HepG2 (cell line): ENCODE measurements at regions not wholly inside any gene's neighbourhood (a gene's known extent, or its start where the extent isn't known, plus 50 kb on each side); places are given as distances from the start of the nearest gene placed in this dataset.

Source experiments
- ATAC-seq: fragments of 200-7000 bp; cut with Tn5 transposase; 3 replicates; pipeline ENCODE4 v1.9.1; 2020; ENCODE audit warnings: mild to moderate bottlenecking, moderate library complexity
- BruUV-seq: library from RNA; stranded (reverse); fragments of 400-500 nt; replicated peaks from 2 replicates; lab custom pipeline; 2021; lab: Mats Ljungman, UMichigan
- CTCF ChIA-PET: fragments of 300-600 bp; formaldehyde crosslinking; extraction: SDS; loops from one replicate; lab custom pipeline; 2021; ENCODE audit warnings: low total read pairs, inconsistent platforms, low intra/inter-chr PET ratio; lab: Yijun Ruan, JAX
- POLR2A ChIA-PET: fragments of 350-600 bp; sonication (Branson Sonifier 250); formaldehyde crosslinking; loops from one replicate; lab custom pipeline; 2020; ENCODE audit warnings: antibody characterized with exemption, inconsistent platforms; lab: Yijun Ruan, JAX
- DNase-seq: peaks from one replicate; pipeline ENCODE4 v3.0.0-alpha.2; 2015; ENCODE audit warnings: low spot score
- FAIRE-seq: peaks from 3 replicates; lab custom pipeline; 2011; peaks lifted over from hg19 to GRCh38; lab: Jason Lieb, UNC
- H2AFZ ChIP-seq: one replicate; pipeline ENCODE4 v1.6.1; 2011; ENCODE audit warnings: low read length, inconsistent platforms
- H3K27ac ChIP-seq: fragments of 300-600 bp; 3 replicates; pipeline ENCODE4 v1.8.0; 2011; ENCODE audit warnings: mixed run types, mild to moderate bottlenecking, mixed read lengths, low read length, inconsistent platforms; ENCODE audit not compliant: insufficient read depth; ENCODE audit errors: extremely low read length
- H3K27me3 ChIP-seq, 2 experiments: fragments of 200-600 bp in 1 of 2; 2 replicates in 1 of 2; 3 replicates in 1 of 2; pipeline versions ENCODE4 v1.6.0 to v1.8.0; 2011; ENCODE audit warnings: low read length in 2 of 2, mild to moderate bottlenecking in 2 of 2, moderate library complexity in 2 of 2, inconsistent platforms in 1 of 2; ENCODE audit not compliant: insufficient read depth in 2 of 2, control insufficient read depth in 1 of 2
- H3K36me3 ChIP-seq, 2 experiments: fragments of 200-600 bp in 1 of 2; replicated peaks in 1 of 2; 2 replicates in 1 of 2; 3 replicates in 1 of 2; pipeline versions ENCODE4 v1.5.1 to v1.8.0; 2011; ENCODE audit warnings: low read length in 2 of 2, inconsistent platforms in 1 of 2; ENCODE audit not compliant: insufficient read depth in 2 of 2, control insufficient read depth in 1 of 2
- H3K4me1 ChIP-seq: 2 replicates; pipeline ENCODE4 v1.5.1; 2012; ENCODE audit warnings: low read length, inconsistent platforms; ENCODE audit not compliant: insufficient read depth
- H3K4me2 ChIP-seq: 2 replicates; pipeline ENCODE4 v1.6.0; 2011; ENCODE audit warnings: low read depth, low read length, inconsistent platforms
- H3K4me3 ChIP-seq, 3 experiments: fragments of 200-600 bp in 1 of 3; sonication (generic), shearing (Covaris generic) in 1 of 3; replicated peaks in 1 of 3; 2 replicates each; pipeline ENCODE4 v1.5.1; 2011 to 2016; ENCODE audit warnings: low read length in 3 of 3, inconsistent platforms in 2 of 3, low read depth in 2 of 3, mild to moderate bottlenecking in 2 of 3, control low read depth in 1 of 3, mixed read lengths in 1 of 3; ENCODE audit not compliant: insufficient read depth in 1 of 3
- H3K79me2 ChIP-seq: one replicate; pipeline ENCODE4 v1.6.1; 2011; ENCODE audit warnings: low read length, inconsistent platforms; ENCODE audit not compliant: insufficient read depth
- H3K9ac ChIP-seq: 2 replicates; pipeline ENCODE4 v1.6.0; 2011; ENCODE audit warnings: mild to moderate bottlenecking, low read depth, low read length, inconsistent platforms; ENCODE audit not compliant: insufficient read depth
- H3K9me3 ChIP-seq: 2 replicates; pipeline ENCODE4 v1.5.1; 2012; ENCODE audit warnings: mild to moderate bottlenecking, low read length
- H4K20me1 ChIP-seq: 2 replicates; pipeline ENCODE4 v1.6.0; 2011; ENCODE audit warnings: inconsistent platforms, mild to moderate bottlenecking, low read length, moderate library complexity; ENCODE audit not compliant: insufficient read depth
- MIER3 ChIP-seq: IDR thresholded peaks from 2 replicates; pipeline ENCODE4 v1.6.1; 2016; ENCODE audit warnings: missing compliant biosample characterization, borderline replicate concordance
- SPEN ChIP-seq: sonication (generic); formaldehyde crosslinking; IDR thresholded peaks from 2 replicates; pipeline ENCODE4 v1.5.1; 2020; ENCODE audit warnings: low read depth, mild to moderate bottlenecking, missing genetic modification reagents
- TOE1 ChIP-seq: sonication (generic); formaldehyde crosslinking; IDR thresholded peaks from 2 replicates; pipeline ENCODE4 v1.4.0; 2020; ENCODE audit warnings: mild to moderate bottlenecking, missing genetic modification reagents
- ZFP37 ChIP-seq: sonication (generic); formaldehyde crosslinking; IDR thresholded peaks from 2 replicates; pipeline ENCODE4 v1.4.0; 2020; ENCODE audit warnings: missing genetic modification reagents, borderline replicate concordance
- ZNF180 ChIP-seq: sonication (generic); formaldehyde crosslinking; IDR thresholded peaks from 2 replicates; pipeline ENCODE4 v1.4.0; 2020; ENCODE audit warnings: low read depth, missing genetic modification reagents, borderline replicate concordance
- ZNF264 ChIP-seq: sonication (generic); formaldehyde crosslinking; IDR thresholded peaks from 2 replicates; pipeline ENCODE4 v1.4.0; 2020; ENCODE audit warnings: missing genetic modification reagents
- ZNF766 ChIP-seq: sonication (generic); formaldehyde crosslinking; IDR thresholded peaks from 2 replicates; pipeline ENCODE4 v1.5.0; 2020; ENCODE audit warnings: missing genetic modification reagents, borderline replicate concordance
- ZNF850 ChIP-seq: sonication (generic); formaldehyde crosslinking; conservative IDR thresholded peaks from 2 replicates; pipeline ENCODE4 v1.9.0; 2021; ENCODE audit warnings: mild to moderate bottlenecking, missing genetic modification reagents
- ZNF891 ChIP-seq: sonication (generic); formaldehyde crosslinking; IDR thresholded peaks from 2 replicates; pipeline ENCODE4 v1.5.0; 2020; ENCODE audit warnings: mild to moderate bottlenecking, missing genetic modification reagents
- WGBS: methylation state at CpG from one replicate; pipeline ENCODE4 v1.1.6; 2017; ENCODE audit warnings: low lambda C conversion rate; 5-methylcytosine and 5-hydroxymethylcytosine counted together
- in situ Hi-C: cut with HindIII; loops from 2 replicates; pipeline ENCODE4 v1.10.0; 2017; ENCODE audit warnings: low pct_unique_long_range_greater_than_20kb; ENCODE audit not compliant: extremely low pct_ligation_motif_present
- intact Hi-C: fragments of 100-400 bp; cut with micrococcal nuclease; formaldehyde crosslinking; loops from one replicate; pipeline ENCODE4 v1.10.0; 2022; ENCODE audit not compliant: unreplicated experiment
- TF ChIP-seq, protein P1 (sequence below): IDR thresholded peaks from 2 replicates; pipeline ENCODE4 v1.6.1; 2016; ENCODE audit warnings: mild to moderate bottlenecking, missing biosample characterization, missing genetic modification reagents
- TF ChIP-seq, protein P2 (sequence below): sonication (generic); formaldehyde crosslinking; IDR thresholded peaks from 2 replicates; pipeline ENCODE4 v1.5.1; 2020; ENCODE audit warnings: mild to moderate bottlenecking, missing genetic modification reagents

DNA sequence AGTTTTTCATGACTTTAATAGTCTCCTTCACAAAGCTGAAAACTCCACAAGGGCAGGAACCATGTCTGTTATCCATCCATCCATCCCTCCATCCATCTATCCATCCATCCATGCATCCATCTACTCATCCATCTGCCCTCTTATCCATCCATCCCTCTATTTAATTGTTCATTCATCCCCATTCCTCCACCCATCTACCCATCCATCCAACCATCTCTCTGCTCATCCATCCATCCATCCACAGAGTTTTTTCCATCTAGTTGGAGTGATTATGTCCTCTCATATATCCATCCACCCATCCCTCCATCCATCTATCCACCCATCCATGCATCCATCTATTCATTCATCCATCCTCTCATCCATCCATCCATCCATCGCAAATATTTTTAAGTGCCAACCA is 237.9 kb downstream of the EMX2 start:
- 45% methylated on average over 1 of the region's 1 CpG for WGBS
- Histone ChIP-seq H3K27ac (no peak overlapping the region), H3K79me2 (no peaks in the 10 kb centered on the region), H2AFZ (no peak overlapping the region), H4K20me1 (no peaks in the 10 kb centered on the region; the same call in 1 of the 2 replicates), H3K9ac (no peak overlapping the region), H3K4me3 (no peak overlapping the region), H3K36me3 (no peaks in the 10 kb centered on the region), H3K9me3 (no peaks in the 10 kb centered on the region), H3K4me2 (no peak overlapping the region), H3K27me3 (peaks cover 0 to 8% of the 10 kb centered on the region in 2 experiments; a peak in 1 of 5 replicates), H3K4me1 (no peaks in the 10 kb centered on the region)
- FAIRE-seq (no peak), DNase-seq (no peak), ATAC-seq (no peak)
- BruUV-seq = no TSS peak
- ChIA-PET POLR2A (no interaction called here), CTCF (no interaction called here)
- in situ Hi-C loops = no loop called here
- intact Hi-C loops = no loop called here
- no peak for TF ChIP-seq TOE1 (CRISPR knock-in tag)
- no peak for TF ChIP-seq SPEN (CRISPR knock-in tag)
- TF ChIP-seq, protein P1, sequence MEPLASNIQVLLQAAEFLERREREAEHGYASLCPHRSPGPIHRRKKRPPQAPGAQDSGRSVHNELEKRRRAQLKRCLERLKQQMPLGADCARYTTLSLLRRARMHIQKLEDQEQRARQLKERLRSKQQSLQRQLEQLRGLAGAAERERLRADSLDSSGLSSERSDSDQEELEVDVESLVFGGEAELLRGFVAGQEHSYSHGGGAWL (CRISPR knock-in tag) = no peak
- TF ChIP-seq MIER3 (CRISPR knock-in tag) = no peak
- no peak for TF ChIP-seq ZFP37 (CRISPR knock-in tag)
- no peak for TF ChIP-seq ZNF850 (CRISPR knock-in tag)
- TF ChIP-seq ZNF891 (CRISPR knock-in tag) = no peak
- TF ChIP-seq ZNF180 (CRISPR knock-in tag) = no peak
- TF ChIP-seq, protein P2, sequence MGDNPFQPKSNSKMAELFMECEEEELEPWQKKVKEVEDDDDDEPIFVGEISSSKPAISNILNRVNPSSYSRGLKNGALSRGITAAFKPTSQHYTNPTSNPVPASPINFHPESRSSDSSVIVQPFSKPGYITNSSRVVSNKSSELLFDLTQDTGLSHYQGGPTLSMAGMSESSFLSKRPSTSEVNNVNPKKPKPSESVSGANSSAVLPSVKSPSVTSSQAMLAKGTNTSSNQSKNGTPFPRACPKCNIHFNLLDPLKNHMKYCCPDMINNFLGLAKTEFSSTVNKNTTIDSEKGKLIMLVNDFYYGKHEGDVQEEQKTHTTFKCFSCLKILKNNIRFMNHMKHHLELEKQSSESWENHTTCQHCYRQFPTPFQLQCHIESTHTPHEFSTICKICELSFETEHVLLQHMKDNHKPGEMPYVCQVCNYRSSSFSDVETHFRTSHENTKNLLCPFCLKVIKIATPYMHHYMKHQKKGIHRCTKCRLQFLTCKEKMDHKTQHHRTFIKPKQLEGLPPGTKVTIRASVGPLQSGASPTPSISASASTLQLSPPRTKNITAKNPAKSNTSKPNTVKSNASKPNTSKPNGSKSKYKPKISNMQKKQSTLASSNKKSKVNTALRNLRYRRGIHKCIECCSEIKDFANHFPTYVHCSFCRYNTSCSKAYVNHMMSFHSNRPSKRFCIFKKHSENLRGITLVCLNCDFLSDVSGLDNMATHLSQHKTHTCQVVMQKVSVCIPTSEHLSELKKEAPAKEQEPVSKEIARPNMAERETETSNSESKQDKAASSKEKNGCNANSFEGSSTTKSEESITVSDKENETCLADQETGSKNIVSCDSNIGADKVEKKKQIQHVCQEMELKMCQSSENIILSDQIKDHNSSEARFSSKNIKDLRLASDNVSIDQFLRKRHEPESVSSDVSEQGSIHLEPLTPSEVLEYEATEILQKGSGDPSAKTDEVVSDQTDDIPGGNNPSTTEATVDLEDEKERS (CRISPR knock-in tag) = no peak
- TF ChIP-seq ZNF766 (CRISPR knock-in tag) = no peak
- TF ChIP-seq ZNF264 = no peak
